Activated naive CD4-positive, alpha-beta T cell treated with anti-CD3 and anti-CD28 coated beads, Interleukin-2, amount 50 U/mL, for 72 hours (primary cell): ENCODE measurements at regions not wholly inside any gene's neighbourhood (a gene's known extent, or its start where the extent isn't known, plus 50 kb on each side); places are given as distances from the start of the nearest gene placed in this dataset.

Source experiments
- ATAC-seq, 2 donors: fragments of 150-1000 bp; cut with Tn5 transposase; 2 replicates each; pipeline ENCODE4 v1.10.0; 2021; ENCODE audit warnings: mild to moderate bottlenecking in 2 of 2, moderate library complexity in 2 of 2
- DNase-seq, 2 donors: peaks; one replicate each; pipeline ENCODE4 v3.0.0; 2021 to 2022; ENCODE audit warnings: low spot score in 2 of 2
- H3K27ac Mint-ChIP-seq, 2 donors: one replicate each; pipeline ENCODE4 v1.8.0; 2022; ENCODE audit warnings: mild to moderate bottlenecking in 2 of 2, mixed read lengths in 2 of 2
- H3K36me3 Mint-ChIP-seq, 2 donors: one replicate each; pipeline ENCODE4 v1.8.0; 2022; ENCODE audit warnings: mixed read lengths in 2 of 2
- H3K9me3 Mint-ChIP-seq, 2 donors: one replicate each; pipeline ENCODE4 v1.8.0; 2022; ENCODE audit warnings: mixed read lengths in 2 of 2

- DNase-seq (no peak), ATAC-seq (no peak)
- H3K36me3 Mint-ChIP-seq = no peaks in the 10 kb centered on the region
- no peaks in the 10 kb centered on the region for H3K9me3 Mint-ChIP-seq
- no peak overlapping the region for H3K27ac Mint-ChIP-seq
Observed at GRCh38 chr14:21974741-21975140, 301.1 kb upstream of the OR4E1 start.

- peak; percentile 88 to 95 for ATAC-seq
- no peaks in the 10 kb centered on the region for H3K9me3 Mint-ChIP-seq
- peaks cover 0 to 9% of the 10 kb centered on the region in 2 donors for H3K36me3 Mint-ChIP-seq
Observed at GRCh38 chr14:21965042-21965441, 291.4 kb upstream of the OR4E1 start.

GRCh38 chr14:21964180-21964579 lies 290.6 kb upstream of the OR4E1 start:
- H3K36me3 Mint-ChIP-seq = peaks cover 0 to 9% of the 10 kb centered on the region in 2 donors
- ATAC-seq = peak in 1 of 2 donors; percentile 22

More at GRCh38 chr14:21965042-21965441, 291.4 kb upstream of the OR4E1 start:
- DNase-seq = peak in 1 of 2 donors; percentile 9
- peak overlapping the region; percentile 11 to 50 for H3K27ac Mint-ChIP-seq

GRCh38 chr14:21960636-21961035 lies 287.0 kb upstream of the OR4E1 start:
- ATAC-seq = no peak
- Mint-ChIP-seq H3K27ac (no peak overlapping the region), H3K9me3 (peaks cover 5 to 14% of the 10 kb centered on the region in 2 donors), H3K36me3 (peaks cover 12 to 16% of the 10 kb centered on the region in 2 donors)
- no peak for DNase-seq

More at GRCh38 chr14:21964180-21964579, 290.6 kb upstream of the OR4E1 start:
- Mint-ChIP-seq H3K27ac (peak overlapping the region in 1 of 2 donors; percentile 33), H3K9me3 (no peaks in the 10 kb centered on the region)
- no peak for DNase-seq

GRCh38 chr14:21941885-21942284 lies 268.3 kb upstream of the OR4E1 start:
- no peaks in the 10 kb centered on the region for H3K9me3 Mint-ChIP-seq
- DNase-seq = no peak
- no peak for ATAC-seq
- peak overlapping the region in 1 of 2 donors; percentile 87 for H3K27ac Mint-ChIP-seq
- H3K36me3 Mint-ChIP-seq = no peaks in the 10 kb centered on the region

GRCh38 chr14:21940887-21941856 lies 267.6 kb upstream of the OR4E1 start:
- peak in 1 of 2 donors; percentile 33 for DNase-seq
- Mint-ChIP-seq H3K36me3 (no peaks in the 10 kb centered on the region), H3K27ac (peak overlapping the region; percentile 26 to 87), H3K9me3 (no peaks in the 10 kb centered on the region)
- ATAC-seq = peak; percentile 60 to 76

- DNase-seq = no peak
- no peak overlapping the region for H3K27ac Mint-ChIP-seq
- ATAC-seq = no peak
- no peaks in the 10 kb centered on the region for H3K9me3 Mint-ChIP-seq
- H3K36me3 Mint-ChIP-seq = no peaks in the 10 kb centered on the region
Observed at GRCh38 chr14:21939836-21940235, 266.2 kb upstream of the OR4E1 start.

- Mint-ChIP-seq H3K36me3 (no peaks in the 10 kb centered on the region), H3K27ac (no peak overlapping the region), H3K9me3 (no peaks in the 10 kb centered on the region)
- DNase-seq (no peak), ATAC-seq (no peak)
Observed at GRCh38 chr14:21937996-21938395, 264.4 kb upstream of the OR4E1 start.

GRCh38 chr14:21933681-21934080 lies 260.1 kb upstream of the OR4E1 start:
- ATAC-seq (no peak), DNase-seq (no peak)
- Mint-ChIP-seq H3K36me3 (no peaks in the 10 kb centered on the region), H3K9me3 (no peaks in the 10 kb centered on the region), H3K27ac (no peak overlapping the region)

GRCh38 chr14:21924479-21924878 lies 250.9 kb upstream of the OR4E1 start:
- Mint-ChIP-seq H3K9me3 (no peaks in the 10 kb centered on the region), H3K36me3 (peaks cover 12 to 15% of the 10 kb centered on the region in 2 donors), H3K27ac (peak overlapping the region; percentile 50 to 83)
- DNase-seq (no peak), ATAC-seq (peak; percentile 72 to 79)

- no peak for DNase-seq
- Mint-ChIP-seq H3K27ac (peak overlapping the region; percentile 16 to 83), H3K9me3 (no peaks in the 10 kb centered on the region), H3K36me3 (peaks cover 12 to 15% of the 10 kb centered on the region in 2 donors)
- peak; percentile 84 to 86 for ATAC-seq
Observed at GRCh38 chr14:21923820-21924219, 250.2 kb upstream of the OR4E1 start.

- Mint-ChIP-seq H3K36me3 (peaks cover 12 to 15% of the 10 kb centered on the region in 2 donors), H3K9me3 (no peaks in the 10 kb centered on the region), H3K27ac (peak overlapping the region in 1 of 2 donors; percentile 44)
- peak in 1 of 2 donors; percentile 33 for ATAC-seq
- no peak for DNase-seq
Observed at GRCh38 chr14:21921453-21921852, 247.8 kb upstream of the OR4E1 start.

GRCh38 chr14:21917699-21918436 lies 244.2 kb upstream of the OR4E1 start:
- peak overlapping the region in 1 of 2 donors; percentile 81 for H3K27ac Mint-ChIP-seq
- peak; percentile 63 to 70 for ATAC-seq
- peak in 1 of 2 donors; percentile 53 for DNase-seq
- no peaks in the 10 kb centered on the region for H3K9me3 Mint-ChIP-seq
- H3K36me3 Mint-ChIP-seq = peaks cover 0 to 6% of the 10 kb centered on the region in 2 donors

- Mint-ChIP-seq H3K9me3 (no peaks in the 10 kb centered on the region), H3K27ac (peak overlapping the region; percentile 9 to 66), H3K36me3 (no peaks in the 10 kb centered on the region)
- ATAC-seq = no peak
- DNase-seq = no peak
Observed at GRCh38 chr14:21915826-21916225, 242.2 kb upstream of the OR4E1 start.

GRCh38 chr14:21913759-21914158 lies 240.1 kb upstream of the OR4E1 start:
- peak overlapping the region in 1 of 2 donors; percentile 14 for H3K27ac Mint-ChIP-seq
- peak; percentile 74 to 79 for DNase-seq
- no peaks in the 10 kb centered on the region for H3K36me3 Mint-ChIP-seq
- H3K9me3 Mint-ChIP-seq = no peaks in the 10 kb centered on the region
- ATAC-seq = peak; percentile 85 to 92

- Mint-ChIP-seq H3K27ac (peak overlapping the region; percentile 23 to 57), H3K9me3 (no peaks in the 10 kb centered on the region), H3K36me3 (no peaks in the 10 kb centered on the region)
- DNase-seq (no peak), ATAC-seq (no peak)
Observed at GRCh38 chr14:21912367-21912766, 238.7 kb upstream of the OR4E1 start.

GRCh38 chr14:21911877-21912276 lies 238.3 kb upstream of the OR4E1 start:
- H3K9me3 Mint-ChIP-seq = no peaks in the 10 kb centered on the region
- H3K27ac Mint-ChIP-seq = no peak overlapping the region
- no peaks in the 10 kb centered on the region for H3K36me3 Mint-ChIP-seq
- DNase-seq (no peak), ATAC-seq (no peak)
